Choroid plexus epithelial cell (primary cell): ENCODE measurements at regions not wholly inside any gene's neighbourhood (a gene's known extent, or its start where the extent isn't known, plus 50 kb on each side); places are given as distances from the start of the nearest gene placed in this dataset.
"Not testable (repeated sequence)": the region's sequence is repeated elsewhere in the genome, so short reads cannot be mapped to it uniquely, and the experiment has no call there.

Experiments
- DNase-seq: peaks from one replicate; pipeline ENCODE4 v3.0.0-alpha.2; 2010; ENCODE audit warnings: low read depth
- H3K4me3 ChIP-seq: 2 replicates; pipeline ENCODE4 v1.5.1; 2011; ENCODE audit warnings: low read depth, mild to moderate bottlenecking, control low read depth, low read length, moderate library complexity
- CTCF ChIP-seq: conservative IDR thresholded peaks from 2 replicates; pipeline ENCODE4 v1.5.1; 2011; ENCODE audit warnings: low read depth, mild to moderate bottlenecking, control low read depth, inconsistent platforms, low read length, moderate library complexity

- H3K4me3 ChIP-seq, result no peak overlapping the region
- TF ChIP-seq CTCF, result no peak
- no peak for DNase-seq
These were observed 1247.0 kb upstream of the GYPC start for GRCh38 chr2:125408874-125409538.

- TF ChIP-seq CTCF, result no peak
- DNase-seq, result no peak
- H3K4me3 ChIP-seq, result no peak overlapping the region
These were observed 1237.5 kb upstream of the GYPC start for GRCh38 chr2:125418483-125418882.

GRCh38 chr2:125422198-125422770, 1233.7 kb upstream of the GYPC start:
- DNase-seq, H3K4me3 ChIP-seq: not testable (repeated sequence)

GRCh38 chr2:125424266-125424785, 1231.6 kb upstream of the GYPC start:
- DNase-seq, result no peak
- no peak for TF ChIP-seq CTCF
- no peak overlapping the region for H3K4me3 ChIP-seq

- no peak for TF ChIP-seq CTCF
- no peak overlapping the region for H3K4me3 ChIP-seq
- DNase-seq, result no peak
These were observed 1228.1 kb upstream of the GYPC start for GRCh38 chr2:125427721-125428315.

GRCh38 chr2:125444106-125444505, 1211.9 kb upstream of the GYPC start:
- no peak for TF ChIP-seq CTCF
- no peak overlapping the region for H3K4me3 ChIP-seq
- DNase-seq, result no peak

- no peak for TF ChIP-seq CTCF
- H3K4me3 ChIP-seq, result no peak overlapping the region
- no peak for DNase-seq
These were observed 1210.5 kb upstream of the GYPC start for GRCh38 chr2:125445495-125445894.
